ENCODE measurements at regions not wholly inside any gene's neighbourhood (a gene's known extent, or its start where the extent isn't known, plus 50 kb on each side); places are given as distances from the start of the nearest gene placed in this dataset.

GRCh38 chr1:214943054-214943453, 139.5 kb upstream of the KCNK2 start:
- H3K27me3 ChIP-seq (ENCODE audit: insufficient read depth): no peaks in the 10 kb centered on the region
- no peak overlapping the region for H3K27ac ChIP-seq (ENCODE audit: low read depth in 2 of 2, low read length in 1 of 2)
- no peak overlapping the region for H3K4me2 ChIP-seq
- H3K4me3 ChIP-seq (ENCODE audit: low read depth in 2 of 2, low read length in 1 of 2): no peak overlapping the region
- ChIA-PET POLR2A (no interaction called here), CTCF (no interaction called here)
- no peaks in the 10 kb centered on the region for H4K20me1 ChIP-seq (ENCODE audit: insufficient read depth)
- no peaks in the 10 kb centered on the region for H3F3A ChIP-seq (replicated peaks; ENCODE audit: insufficient read depth)
- no peaks in the 10 kb centered on the region; a peak in 1 of 4 replicates for H3K4me1 ChIP-seq (ENCODE audit: control insufficient read depth in 1 of 2, insufficient read depth in 2 of 2, low read depth in 1 of 2, low read length in 1 of 2)
- no peak for DNase-seq
- no peaks in the 10 kb centered on the region for H3K9me2 ChIP-seq
- H3K9me3 ChIP-seq: no peaks in the 10 kb centered on the region
- H3K79me2 ChIP-seq (ENCODE audit: insufficient read depth): no peaks in the 10 kb centered on the region
- no peak overlapping the region; the same call in 1 of the 2 replicates for H2AFZ ChIP-seq (ENCODE audit: low read depth)
- H3K9ac ChIP-seq: no peak overlapping the region
- WGBS (ENCODE audit: low lambda C conversion rate): 41% methylated on average over 3 of the region's 3 CpGs
- no peaks in the 10 kb centered on the region for H3K36me3 ChIP-seq (replicated peaks in 1 of 2; ENCODE audit: control insufficient read depth in 1 of 2, insufficient read depth in 2 of 2, low read length in 1 of 2)
- TF ChIP-seq MXI1 (IDR thresholded peaks at IDR 0.05; ENCODE audit: low read depth, low read length) (no peak), FOSL2 (IDR thresholded peaks at IDR 0.05; ENCODE audit: borderline replicate concordance, low read depth) (no peak), CTCF (IDR thresholded peaks at IDR 0.05) (no peak), YY1 (IDR thresholded peaks at IDR 0.05; ENCODE audit: low read depth) (no peak), IRF3 (IDR thresholded peaks at IDR 0.05; ENCODE audit: low read depth, low read length) (no peak), SMC3 (IDR thresholded peaks at IDR 0.05; ENCODE audit: low read depth, low read length) (no peak), USF1 (IDR thresholded peaks at IDR 0.05; ENCODE audit: borderline replicate concordance, low read depth) (no peak), RFX5 (IDR thresholded peaks at IDR 0.05; ENCODE audit: low read length) (no peak), FOXM1 (IDR thresholded peaks at IDR 0.05; ENCODE audit: low read depth) (no peak), EZH2phosphoT487 (IDR thresholded peaks at IDR 0.05; ENCODE audit: borderline replicate concordance, low read depth) (no peak)

- TF ChIP-seq PBX3 (IDR thresholded peaks at IDR 0.05) (peak; percentile 20; the same call in 1 of the 2 replicates), JUND (IDR thresholded peaks at IDR 0.05) (no peak), TCF12 (IDR thresholded peaks at IDR 0.05) (peak; percentile 30; the same call in 1 of the 2 replicates)
- POLR2A ChIA-PET: no interaction called here
- no peak overlapping the region for H2AFZ ChIP-seq (ENCODE audit: low read depth)
Observed at GRCh38 chr1:214946615-214947014, 135.9 kb upstream of the KCNK2 start.

More at GRCh38 chr1:214946615-214947014, 135.9 kb upstream of the KCNK2 start:
- no peaks in the 10 kb centered on the region for H3K9me3 ChIP-seq
- no peaks in the 10 kb centered on the region for H3K9me2 ChIP-seq
- no peaks in the 10 kb centered on the region for H3K27me3 ChIP-seq (ENCODE audit: insufficient read depth)
- no peaks in the 10 kb centered on the region; a peak in 1 of 4 replicates for H3K4me1 ChIP-seq (ENCODE audit: control insufficient read depth in 1 of 2, insufficient read depth in 2 of 2, low read depth in 1 of 2, low read length in 1 of 2)
- 32% methylated on average over 1 of the region's 1 CpG for WGBS (ENCODE audit: low lambda C conversion rate)
- H4K20me1 ChIP-seq (ENCODE audit: insufficient read depth): no peaks in the 10 kb centered on the region
- no peak overlapping the region for H3K9ac ChIP-seq
- H3F3A ChIP-seq (replicated peaks; ENCODE audit: insufficient read depth): no peaks in the 10 kb centered on the region
- no peaks in the 10 kb centered on the region for H3K36me3 ChIP-seq (replicated peaks in 1 of 2; ENCODE audit: control insufficient read depth in 1 of 2, insufficient read depth in 2 of 2, low read length in 1 of 2)
- no peaks in the 10 kb centered on the region for H3K79me2 ChIP-seq (ENCODE audit: insufficient read depth)
- H3K4me3 ChIP-seq (ENCODE audit: low read depth in 2 of 2, low read length in 1 of 2): no peak overlapping the region
- CTCF ChIA-PET: no interaction called here
- peak overlapping the region in 1 of 2 experiments; percentile 62; a peak in 1 of 4 replicates for H3K27ac ChIP-seq (ENCODE audit: low read depth in 2 of 2, low read length in 1 of 2)
- no peak for DNase-seq
- H3K4me2 ChIP-seq: no peak overlapping the region

Measured in SK-N-SH (cell line).